ENCODE measurements at regions not wholly inside any gene's neighbourhood (a gene's known extent, or its start where the extent isn't known, plus 50 kb on each side); places are given as distances from the start of the nearest gene placed in this dataset.

GRCh38 chr7:136652635-136653370, 215.6 kb upstream of the CHRM2 start:
- H3K4me1 ChIP-seq (ENCODE audit: control insufficient read depth, insufficient read depth, low read length), result no peaks in the 10 kb centered on the region
- no peak overlapping the region for H3K4me3 ChIP-seq (ENCODE audit: low read depth in 2 of 2, low read length in 2 of 2)
- DNase-seq (ENCODE audit: low read depth, low spot score) (no peak), ATAC-seq (no peak)
- H3K36me3 ChIP-seq (ENCODE audit: control insufficient read depth, insufficient read depth, low read length), result no peaks in the 10 kb centered on the region
- CTCF ChIA-PET, result interaction anchor here (0.5 kb wide), 1 partner anchor 77 kb away, joined by 3 read pairs; no protein-coding TSS in a partner anchor
- TF ChIP-seq CTCF (IDR thresholded peaks at IDR 0.05), result no peak
- TF ChIP-seq, protein P1, sequence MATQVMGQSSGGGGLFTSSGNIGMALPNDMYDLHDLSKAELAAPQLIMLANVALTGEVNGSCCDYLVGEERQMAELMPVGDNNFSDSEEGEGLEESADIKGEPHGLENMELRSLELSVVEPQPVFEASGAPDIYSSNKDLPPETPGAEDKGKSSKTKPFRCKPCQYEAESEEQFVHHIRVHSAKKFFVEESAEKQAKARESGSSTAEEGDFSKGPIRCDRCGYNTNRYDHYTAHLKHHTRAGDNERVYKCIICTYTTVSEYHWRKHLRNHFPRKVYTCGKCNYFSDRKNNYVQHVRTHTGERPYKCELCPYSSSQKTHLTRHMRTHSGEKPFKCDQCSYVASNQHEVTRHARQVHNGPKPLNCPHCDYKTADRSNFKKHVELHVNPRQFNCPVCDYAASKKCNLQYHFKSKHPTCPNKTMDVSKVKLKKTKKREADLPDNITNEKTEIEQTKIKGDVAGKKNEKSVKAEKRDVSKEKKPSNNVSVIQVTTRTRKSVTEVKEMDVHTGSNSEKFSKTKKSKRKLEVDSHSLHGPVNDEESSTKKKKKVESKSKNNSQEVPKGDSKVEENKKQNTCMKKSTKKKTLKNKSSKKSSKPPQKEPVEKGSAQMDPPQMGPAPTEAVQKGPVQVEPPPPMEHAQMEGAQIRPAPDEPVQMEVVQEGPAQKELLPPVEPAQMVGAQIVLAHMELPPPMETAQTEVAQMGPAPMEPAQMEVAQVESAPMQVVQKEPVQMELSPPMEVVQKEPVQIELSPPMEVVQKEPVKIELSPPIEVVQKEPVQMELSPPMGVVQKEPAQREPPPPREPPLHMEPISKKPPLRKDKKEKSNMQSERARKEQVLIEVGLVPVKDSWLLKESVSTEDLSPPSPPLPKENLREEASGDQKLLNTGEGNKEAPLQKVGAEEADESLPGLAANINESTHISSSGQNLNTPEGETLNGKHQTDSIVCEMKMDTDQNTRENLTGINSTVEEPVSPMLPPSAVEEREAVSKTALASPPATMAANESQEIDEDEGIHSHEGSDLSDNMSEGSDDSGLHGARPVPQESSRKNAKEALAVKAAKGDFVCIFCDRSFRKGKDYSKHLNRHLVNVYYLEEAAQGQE (IDR thresholded peaks at IDR 0.05; ENCODE audit: insufficient read depth in 1 of 2, low read depth in 2 of 2, low read length in 1 of 2), result no peak
- no peak for TF ChIP-seq POLR2AphosphoS5 (IDR thresholded peaks at IDR 0.05; ENCODE audit: low read depth, low read length)
- TF ChIP-seq TCF7L2 (IDR thresholded peaks at IDR 0.05; ENCODE audit: low read depth, low read length), result no peak
- TF ChIP-seq SIN3A (IDR thresholded peaks at IDR 0.05; ENCODE audit: borderline replicate concordance, insufficient read depth, low read depth, low read length), result no peak
- H3K27me3 ChIP-seq (ENCODE audit: control insufficient read depth, insufficient read depth, low read length), result no peaks in the 10 kb centered on the region
- no peaks in the 10 kb centered on the region for H3K9me3 ChIP-seq (ENCODE audit: control insufficient read depth, insufficient read depth, low read depth, low read length)
- no TSS peak for BruUV-seq (replicated peaks)
- POLR2A ChIA-PET, result no interaction called here
- intact Hi-C loops (cut with micrococcal nuclease; ENCODE audit: unreplicated experiment) (no loop called here), in situ Hi-C loops (cut with HindIII; ENCODE audit: low pct_unique_long_range_greater_than_20kb, low sequenced_read_pairs) (no loop called here)
- H3K27ac ChIP-seq (ENCODE audit: low read length), result no peak overlapping the region

DNA sequence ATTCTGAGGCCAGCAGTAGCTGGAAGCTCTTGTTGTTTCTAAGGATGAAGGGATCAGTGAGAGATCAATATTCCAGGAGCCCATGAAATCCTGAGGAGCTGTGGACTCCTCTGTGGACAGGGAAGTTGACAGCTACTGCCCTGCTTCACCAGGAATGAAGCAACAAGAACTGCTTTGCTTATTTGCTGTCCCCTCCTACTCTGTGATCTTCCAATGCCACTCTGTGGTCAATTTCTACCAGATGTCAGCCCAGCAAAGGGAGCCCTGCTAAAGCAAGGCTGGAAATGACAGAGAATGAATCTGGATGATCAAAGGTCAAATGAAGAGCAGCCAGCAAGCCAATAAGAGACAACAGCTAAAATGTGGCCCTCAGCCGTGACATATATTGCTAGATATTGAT, 227.5 kb upstream of the CHRM2 start:
- TF ChIP-seq, protein P1 (IDR thresholded peaks at IDR 0.05; ENCODE audit: insufficient read depth in 1 of 2, low read depth in 2 of 2, low read length in 1 of 2), result no peak
- no peak for TF ChIP-seq CTCF (IDR thresholded peaks at IDR 0.05)
- no peak for TF ChIP-seq TCF7L2 (IDR thresholded peaks at IDR 0.05; ENCODE audit: low read depth, low read length)
- no peak for TF ChIP-seq POLR2AphosphoS5 (IDR thresholded peaks at IDR 0.05; ENCODE audit: low read depth, low read length)
- TF ChIP-seq SIN3A (IDR thresholded peaks at IDR 0.05; ENCODE audit: borderline replicate concordance, insufficient read depth, low read depth, low read length), result no peak
- no peak for ATAC-seq
- H3K36me3 ChIP-seq (ENCODE audit: control insufficient read depth, insufficient read depth, low read length), result no peaks in the 10 kb centered on the region
- H3K4me1 ChIP-seq (ENCODE audit: control insufficient read depth, insufficient read depth, low read length), result no peaks in the 10 kb centered on the region
- DNase-seq (ENCODE audit: low read depth, low spot score), result no peak
- POLR2A ChIA-PET, result no interaction called here
- CTCF ChIA-PET, result no interaction called here
- H3K27me3 ChIP-seq (ENCODE audit: control insufficient read depth, insufficient read depth, low read length), result no peaks in the 10 kb centered on the region
- in situ Hi-C loops (cut with HindIII; ENCODE audit: low pct_unique_long_range_greater_than_20kb, low sequenced_read_pairs), result no loop called here
- intact Hi-C loops (cut with micrococcal nuclease; ENCODE audit: unreplicated experiment), result no loop called here
- BruUV-seq (replicated peaks), result no TSS peak
- 0 out of 2 replicates have a peak, but pooled peaks cover 3% of the 10 kb centered on the region for H3K9me3 ChIP-seq (ENCODE audit: control insufficient read depth, insufficient read depth, low read depth, low read length)
- no peak overlapping the region for H3K27ac ChIP-seq (ENCODE audit: low read length)
- H3K4me3 ChIP-seq (ENCODE audit: low read depth in 2 of 2, low read length in 2 of 2), result no peak overlapping the region

Data from Panc1 (cell line).